ENCODE measurements at regions not wholly inside any gene's neighbourhood (a gene's known extent, or its start where the extent isn't known, plus 50 kb on each side); places are given as distances from the start of the nearest gene placed in this dataset.

- Histone ChIP-seq H3K27me3 (ENCODE audit: insufficient read depth) (no peaks in the 10 kb centered on the region), H3K9me3 (no peaks in the 10 kb centered on the region), H3K27ac (ENCODE audit: low read depth in 2 of 2, low read length in 1 of 2) (peak overlapping the region in 1 of 2 experiments; percentile 60; a peak in 3 of 4 replicates), H3K4me3 (ENCODE audit: low read depth in 2 of 2, low read length in 1 of 2) (no peak overlapping the region), H3F3A (replicated peaks; ENCODE audit: insufficient read depth) (peaks cover 4% of the 10 kb centered on the region), H3K79me2 (ENCODE audit: insufficient read depth) (no peaks in the 10 kb centered on the region), H3K4me1 (ENCODE audit: control insufficient read depth in 1 of 2, insufficient read depth in 2 of 2, low read depth in 1 of 2, low read length in 1 of 2) (peaks cover 0 to 14% of the 10 kb centered on the region in 2 experiments; a peak in 1 of 4 replicates), H4K20me1 (ENCODE audit: insufficient read depth) (no peaks in the 10 kb centered on the region), H2AFZ (ENCODE audit: low read depth) (0 out of 2 replicates have a peak overlapping the region, but pooled peaks have one; percentile 7), H3K36me3 (replicated peaks in 1 of 2; ENCODE audit: control insufficient read depth in 1 of 2, insufficient read depth in 2 of 2, low read length in 1 of 2) (no peaks in the 10 kb centered on the region), H3K4me2 (peak overlapping the region; percentile 0; the same call in 1 of the 2 replicates), H3K9me2 (no peaks in the 10 kb centered on the region), H3K9ac (no peak overlapping the region)
- no peak for DNase-seq
- TF ChIP-seq JUND (IDR thresholded peaks at IDR 0.05) (0 out of 2 replicates have a peak, but pooled peaks have one; percentile 7), MEF2A (IDR thresholded peaks at IDR 0.05; ENCODE audit: borderline replicate concordance, low read depth) (0 out of 2 replicates have a peak, but pooled peaks have one; percentile 22), POLR2AphosphoS5 (IDR thresholded peaks at IDR 0.05; ENCODE audit: low read depth, low read length) (no peak), RCOR1 (IDR thresholded peaks at IDR 0.05; ENCODE audit: low read length) (no peak), FOSL2 (IDR thresholded peaks at IDR 0.05; ENCODE audit: borderline replicate concordance, low read depth) (no peak), MAX (IDR thresholded peaks at IDR 0.05; ENCODE audit: low read depth) (no peak), EP300 (IDR thresholded peaks at IDR 0.05; ENCODE audit: borderline replicate concordance in 1 of 2, low read depth in 1 of 2, low read length in 1 of 2) (peak in 1 of 2 experiments; percentile 24; a peak in 1 of 4 replicates), SMC3 (IDR thresholded peaks at IDR 0.05; ENCODE audit: low read depth, low read length) (no peak), CTCF (IDR thresholded peaks at IDR 0.05) (no peak), ELF1 (IDR thresholded peaks at IDR 0.05) (no peak), EZH2phosphoT487 (IDR thresholded peaks at IDR 0.05; ENCODE audit: borderline replicate concordance, low read depth) (no peak)
- ChIA-PET CTCF (interaction anchor here (1.2 kb wide), 1 partner anchor 114 kb away, joined by 3 read pairs; no protein-coding TSS in a partner anchor), POLR2A (no interaction called here)
- 72% methylated on average over 3 of the region's 3 CpGs for WGBS (ENCODE audit: low lambda C conversion rate)
Measured at GRCh38 chr5:96117771-96118651, 156.4 kb upstream of the ELL2 start.

GRCh38 chr5:96115147-96115807, 153.6 kb upstream of the ELL2 start:
- Histone ChIP-seq H3K79me2 (ENCODE audit: insufficient read depth) (no peaks in the 10 kb centered on the region), H3K27me3 (ENCODE audit: insufficient read depth) (no peaks in the 10 kb centered on the region), H3K27ac (ENCODE audit: low read depth in 2 of 2, low read length in 1 of 2) (no peak overlapping the region), H4K20me1 (ENCODE audit: insufficient read depth) (no peaks in the 10 kb centered on the region), H3K4me3 (ENCODE audit: low read depth in 2 of 2, low read length in 1 of 2) (no peak overlapping the region), H3K36me3 (replicated peaks in 1 of 2; ENCODE audit: control insufficient read depth in 1 of 2, insufficient read depth in 2 of 2, low read length in 1 of 2) (no peaks in the 10 kb centered on the region), H3K9ac (no peak overlapping the region), H3F3A (replicated peaks; ENCODE audit: insufficient read depth) (peaks cover 4% of the 10 kb centered on the region), H3K4me2 (no peak overlapping the region), H3K4me1 (ENCODE audit: control insufficient read depth in 1 of 2, insufficient read depth in 2 of 2, low read depth in 1 of 2, low read length in 1 of 2) (peaks cover 0 to 14% of the 10 kb centered on the region in 2 experiments; a peak in 1 of 4 replicates), H3K9me3 (no peaks in the 10 kb centered on the region), H3K9me2 (no peaks in the 10 kb centered on the region), H2AFZ (ENCODE audit: low read depth) (no peak overlapping the region)
- DNase-seq, result no peak
- TF ChIP-seq POLR2AphosphoS5 (IDR thresholded peaks at IDR 0.05; ENCODE audit: low read depth, low read length) (no peak), ZBTB33 (IDR thresholded peaks at IDR 0.05; ENCODE audit: borderline replicate concordance, low read depth) (no peak), CHD2 (IDR thresholded peaks at IDR 0.05; ENCODE audit: low read length, partially characterized antibody) (no peak), REST (IDR thresholded peaks at IDR 0.05; ENCODE audit: low read depth, low read length) (no peak)
- ChIA-PET CTCF (interaction anchor here (1.0 to 1.4 kb wide), 2 partner anchors 10 to 256 kb away, joined by 3 read pairs; no protein-coding TSS in a partner anchor), POLR2A (interaction anchor here (0.6 kb wide), 1 partner anchor 159 kb away, joined by 3 read pairs; no protein-coding TSS in a partner anchor)
- 88% methylated on average over 1 of the region's 1 CpG for WGBS (ENCODE audit: low lambda C conversion rate)

Data from SK-N-SH (cell line).